ENCODE measurements at regions not wholly inside any gene's neighbourhood (a gene's known extent, or its start where the extent isn't known, plus 50 kb on each side); places are given as distances from the start of the nearest gene placed in this dataset.

- no peak for DNase-seq
These were observed 314.7 kb upstream of the ADAMTSL1 start for GRCh38 chr9:18159254-18159653.

DNA sequence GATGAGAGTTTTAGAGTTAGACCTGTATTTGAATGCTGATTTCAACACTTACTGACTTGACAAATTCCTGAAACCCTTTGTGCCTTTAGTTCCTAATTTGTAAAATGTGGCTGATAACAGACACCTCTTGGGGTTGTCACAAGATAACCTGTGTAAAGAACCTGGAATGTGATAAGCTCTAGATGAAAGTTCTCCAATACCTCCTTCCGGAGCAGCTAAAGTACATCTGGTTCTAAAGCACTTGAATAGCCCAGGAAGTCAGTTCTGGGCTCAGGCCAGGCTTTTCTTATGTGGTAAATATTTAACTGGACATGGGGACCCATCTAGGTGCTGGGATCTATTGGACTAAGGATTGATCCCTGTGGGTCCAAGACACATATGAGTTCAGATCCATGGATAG is 310.8 kb upstream of the ADAMTSL1 start:
- DNase-seq = no peak

DNA sequence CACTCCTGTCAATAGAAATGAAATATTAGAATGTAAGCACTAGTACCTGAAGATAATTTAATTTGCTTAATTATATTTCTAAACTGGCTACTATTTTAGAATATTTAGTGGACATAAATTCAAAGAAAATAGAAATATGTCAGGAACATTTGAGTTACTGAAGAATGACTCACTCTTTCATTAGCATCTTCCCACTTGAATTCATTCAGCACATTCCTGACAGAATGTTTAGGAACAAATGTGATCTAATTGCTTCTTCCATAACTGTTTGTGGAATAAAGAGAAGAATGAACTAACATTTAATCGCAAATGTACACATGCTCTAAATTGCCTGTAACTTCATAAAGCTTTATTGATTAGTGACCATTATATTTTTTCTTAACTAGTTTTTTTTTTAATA is 306.2 kb upstream of the ADAMTSL1 start:
- DNase-seq = no peak

DNA sequence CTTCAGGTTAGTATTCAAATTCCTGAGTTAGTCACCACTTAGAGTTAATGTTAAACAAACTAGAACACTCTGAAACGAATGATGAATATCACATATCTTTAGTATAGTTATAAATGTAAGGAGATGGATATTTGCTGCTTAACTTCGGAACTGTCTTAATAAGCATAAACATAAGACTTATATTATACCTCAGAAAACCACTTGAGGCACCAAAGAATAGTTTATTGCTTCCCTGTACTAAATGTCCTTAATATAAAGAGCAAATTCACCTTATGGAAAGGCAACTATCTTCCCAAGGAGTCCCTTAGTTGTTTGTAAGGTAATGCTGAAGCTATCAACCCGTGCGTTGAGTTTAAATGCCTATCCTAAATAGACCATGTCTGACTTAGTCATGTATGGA is 300.0 kb upstream of the ADAMTSL1 start:
- no peak for DNase-seq

DNA sequence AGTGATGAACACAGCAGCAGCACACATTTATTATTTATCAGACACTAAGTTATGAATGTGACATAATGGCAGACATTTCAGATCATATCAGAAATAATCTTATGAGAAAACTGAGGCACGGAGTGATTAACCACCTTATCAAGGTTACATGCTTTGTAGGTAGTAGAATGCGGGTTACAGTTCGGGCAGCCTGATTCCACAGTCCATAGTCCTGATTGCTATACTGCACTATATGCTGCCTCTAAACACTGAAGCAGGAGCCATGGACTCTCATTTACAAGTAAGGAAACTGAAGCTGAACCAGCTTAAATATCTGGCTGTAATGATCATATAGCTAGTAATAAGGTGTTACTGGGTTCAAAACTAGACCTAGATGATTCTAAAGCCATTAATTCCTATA is 291.3 kb upstream of the ADAMTSL1 start:
- no peak for DNase-seq

GRCh38 chr9:18183974-18184373 is 290.0 kb upstream of the ADAMTSL1 start:
- DNase-seq = no peak

DNA sequence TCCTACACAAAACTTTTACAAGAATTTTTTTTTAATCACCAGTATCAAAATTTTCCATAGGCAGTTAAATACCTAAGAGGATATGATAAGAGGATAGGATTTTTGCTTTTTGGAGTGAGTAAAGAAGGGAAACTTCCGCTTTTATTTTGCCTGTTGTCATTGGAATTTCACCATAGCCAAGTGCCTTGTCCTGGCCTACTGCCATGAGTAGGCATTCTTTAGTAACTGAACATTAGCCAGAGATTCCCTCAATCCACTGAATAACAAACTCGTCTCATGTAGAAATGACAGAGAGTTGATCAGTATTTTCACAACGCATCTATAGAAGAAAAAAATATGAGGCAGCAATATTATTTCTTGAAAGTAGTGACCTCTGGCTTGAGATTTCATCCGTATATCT is 289.6 kb upstream of the ADAMTSL1 start:
- no peak for DNase-seq

GRCh38 chr9:18185196-18185595 is 288.8 kb upstream of the ADAMTSL1 start:
- DNase-seq = no peak

- DNase-seq = no peak
These were observed 285.0 kb upstream of the ADAMTSL1 start for GRCh38 chr9:18188971-18189370.

DNA sequence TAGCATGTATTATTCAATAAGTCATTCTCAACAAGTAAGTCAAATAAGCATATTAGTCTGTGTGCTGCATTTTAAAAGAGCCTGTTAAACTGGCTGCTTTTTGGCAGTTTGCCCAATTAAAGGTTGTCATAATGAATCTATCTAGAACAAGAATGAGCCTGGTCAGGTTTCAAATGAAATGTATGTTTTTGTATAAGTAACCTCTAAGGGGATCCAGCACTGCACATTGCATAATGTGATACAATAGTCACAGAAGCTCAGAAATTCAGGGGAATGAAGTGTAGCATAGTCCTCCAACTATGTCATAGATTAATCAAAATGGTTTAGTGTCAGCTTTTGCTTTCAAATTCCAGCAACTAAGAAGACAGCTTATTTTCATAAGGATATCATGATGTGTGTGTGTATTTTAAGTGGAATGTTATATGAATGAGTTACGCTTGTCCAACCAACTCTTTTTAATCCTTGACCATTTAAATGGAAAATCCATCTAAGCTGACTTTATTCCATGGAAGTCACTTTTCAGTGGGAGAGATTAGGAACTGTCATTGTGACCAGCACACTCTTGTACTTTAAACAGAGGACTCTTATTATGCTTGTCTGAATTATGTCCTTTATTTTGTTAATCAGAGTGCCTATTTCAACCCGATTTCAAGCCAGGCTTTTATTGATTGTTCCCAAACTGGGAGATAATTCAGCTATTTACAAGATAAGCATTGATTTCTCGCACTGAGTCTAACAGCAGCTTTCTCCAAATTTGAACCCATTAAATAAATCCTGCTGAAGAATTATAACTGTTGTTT is 283.9 kb upstream of the ADAMTSL1 start:
- DNase-seq = no peak

DNA sequence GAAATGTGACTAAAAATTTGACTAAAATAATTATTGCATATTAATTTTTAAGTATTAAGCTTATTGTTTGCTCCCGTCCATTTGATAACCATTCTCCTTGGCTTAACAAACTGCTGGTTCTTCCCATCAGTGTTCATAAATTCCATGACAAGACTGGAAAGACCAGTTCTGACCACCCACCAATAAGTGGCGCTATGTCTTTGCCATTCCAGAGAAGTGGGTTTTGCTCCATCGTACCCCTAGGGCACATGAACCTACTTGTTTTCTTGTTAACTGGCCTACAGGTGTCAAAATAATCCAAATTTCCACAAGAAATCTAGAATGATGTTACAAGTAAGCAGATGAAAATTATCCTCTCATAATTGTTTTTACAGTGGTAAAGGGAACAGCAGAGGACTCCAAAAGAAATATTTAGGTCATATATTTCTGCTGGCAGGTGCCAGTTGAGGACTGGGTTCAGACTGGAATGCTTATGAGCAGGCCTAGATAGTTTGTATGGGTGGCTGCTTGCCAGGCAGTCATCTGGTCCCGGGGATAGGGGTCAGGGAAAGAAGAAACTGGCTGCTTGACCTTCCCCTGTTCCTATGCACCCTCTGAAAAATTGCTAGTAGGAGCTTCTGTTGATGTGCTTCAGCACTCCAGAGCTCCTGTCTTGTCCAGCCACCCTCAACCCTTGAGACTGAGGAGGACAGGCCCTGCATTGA is 283.1 kb upstream of the ADAMTSL1 start:
- DNase-seq = no peak

DNA sequence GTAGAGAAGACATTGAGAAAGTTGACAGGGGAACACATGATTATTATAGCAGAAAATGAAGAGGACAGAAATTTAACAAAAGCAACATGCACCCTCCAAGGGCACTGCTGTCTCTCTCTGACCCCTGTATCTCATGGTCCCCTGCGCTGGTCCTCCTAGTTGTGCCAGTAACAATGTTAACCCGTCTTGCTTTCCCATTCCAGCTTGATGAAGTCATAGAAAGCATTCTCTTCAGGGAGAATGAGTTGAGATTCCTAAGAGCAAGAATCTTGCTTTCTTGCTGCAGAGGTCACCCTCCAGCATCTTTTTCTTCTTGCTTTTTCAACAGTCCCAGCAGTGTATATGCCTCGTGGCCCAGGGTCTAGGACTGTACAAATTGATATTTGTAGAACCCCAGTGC is 279.6 kb upstream of the ADAMTSL1 start:
- DNase-seq = no peak

DNA sequence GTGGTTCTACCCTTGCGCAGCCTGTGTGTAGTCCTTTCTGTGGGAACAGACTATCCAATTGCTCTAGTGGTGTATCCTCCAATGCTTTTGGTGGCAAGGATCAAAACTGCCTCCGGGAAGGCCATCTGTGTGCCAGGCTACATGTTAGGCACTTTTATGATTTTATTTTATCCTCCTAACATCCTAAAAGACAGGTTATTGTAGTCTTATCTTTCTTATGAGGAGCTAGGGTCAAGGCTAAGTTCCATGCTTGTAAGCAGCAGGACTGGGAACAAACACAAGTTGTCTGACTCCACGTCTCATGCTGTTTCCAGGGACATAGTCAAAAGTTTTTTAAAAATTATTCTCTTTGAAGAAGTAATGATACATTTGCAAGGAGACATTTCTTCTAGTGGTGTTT is 278.7 kb upstream of the ADAMTSL1 start:
- DNase-seq = no peak

GRCh38 chr9:18202924-18203323 is 271.0 kb upstream of the ADAMTSL1 start:
- DNase-seq = no peak

- no peak for DNase-seq
These were observed 266.2 kb upstream of the ADAMTSL1 start for GRCh38 chr9:18207735-18208134.

GRCh38 chr9:18208166-18209059 is 265.5 kb upstream of the ADAMTSL1 start:
- no peak for DNase-seq

DNA sequence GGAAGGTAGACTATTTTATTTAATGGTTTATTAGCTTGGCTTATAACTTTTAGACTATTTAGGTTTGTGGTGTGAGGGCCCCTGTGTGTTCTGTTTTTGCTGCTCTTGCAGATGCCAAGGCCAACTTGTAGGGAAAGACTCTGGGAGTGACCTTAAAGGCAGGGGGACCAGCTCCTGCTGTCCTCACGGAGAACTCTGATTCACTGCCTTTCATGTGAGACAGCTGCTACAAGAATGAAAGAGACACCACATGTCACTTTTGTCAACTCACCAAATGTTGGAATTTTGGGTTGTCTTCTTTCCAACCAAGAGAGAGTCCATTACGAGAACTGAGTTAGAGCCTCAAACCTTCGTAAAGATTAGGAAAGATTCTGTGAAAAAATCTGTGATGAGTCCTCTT is 258.3 kb upstream of the ADAMTSL1 start:
- DNase-seq = no peak

- no peak for DNase-seq
These were observed 257.6 kb upstream of the ADAMTSL1 start for GRCh38 chr9:18216376-18216775.

DNA sequence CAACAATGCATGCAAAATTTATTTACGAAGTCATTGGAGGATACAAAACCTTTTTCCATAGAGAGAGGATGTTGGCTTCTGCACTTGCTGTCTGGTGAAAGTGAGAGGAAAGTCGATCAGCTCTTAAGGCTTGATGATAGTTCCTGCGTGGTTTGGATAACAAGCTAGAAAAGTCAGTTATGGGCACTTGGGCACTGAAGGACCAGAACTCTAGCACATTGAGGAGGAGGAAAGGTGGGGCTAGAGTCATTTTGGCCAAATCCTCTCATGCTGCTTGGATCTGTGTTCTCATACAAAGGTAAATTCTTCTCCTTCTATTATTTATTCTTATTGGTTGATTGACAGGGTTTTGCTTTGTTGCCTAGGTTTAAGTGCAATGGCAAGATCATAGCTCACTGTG is 245.9 kb upstream of the ADAMTSL1 start:
- no peak for DNase-seq

DNA sequence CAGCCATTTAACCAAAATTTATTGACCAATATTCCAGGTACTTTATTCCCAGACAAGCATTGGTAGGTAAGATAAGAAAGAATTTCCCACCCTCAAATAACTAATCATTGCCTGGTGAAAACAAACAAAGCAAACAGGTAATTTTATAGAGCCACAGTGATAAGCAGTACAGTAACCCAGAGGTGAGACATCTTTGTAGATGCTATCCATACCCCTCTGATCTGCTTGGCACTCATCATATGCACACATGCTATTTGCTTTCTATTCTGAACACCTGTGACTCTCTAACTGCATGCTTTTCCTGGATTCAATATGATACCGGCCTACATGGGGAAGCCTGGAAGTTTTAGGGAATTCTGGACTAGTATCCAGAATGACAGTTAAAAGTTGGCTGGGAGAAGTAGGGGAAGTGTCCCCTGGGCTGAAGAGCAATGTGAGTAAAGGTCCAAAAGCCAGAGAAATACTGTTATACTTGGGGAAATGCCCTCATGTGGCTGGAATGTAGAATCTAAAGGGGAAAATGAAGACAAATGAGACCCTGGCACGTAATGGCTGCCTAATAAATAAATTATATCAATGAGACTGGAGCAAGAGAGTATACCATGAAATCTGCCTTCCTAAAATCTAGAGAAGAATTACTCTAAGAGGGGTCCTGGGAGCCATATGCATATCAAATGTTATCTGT is 243.8 kb upstream of the ADAMTSL1 start:
- no peak for DNase-seq

DNA sequence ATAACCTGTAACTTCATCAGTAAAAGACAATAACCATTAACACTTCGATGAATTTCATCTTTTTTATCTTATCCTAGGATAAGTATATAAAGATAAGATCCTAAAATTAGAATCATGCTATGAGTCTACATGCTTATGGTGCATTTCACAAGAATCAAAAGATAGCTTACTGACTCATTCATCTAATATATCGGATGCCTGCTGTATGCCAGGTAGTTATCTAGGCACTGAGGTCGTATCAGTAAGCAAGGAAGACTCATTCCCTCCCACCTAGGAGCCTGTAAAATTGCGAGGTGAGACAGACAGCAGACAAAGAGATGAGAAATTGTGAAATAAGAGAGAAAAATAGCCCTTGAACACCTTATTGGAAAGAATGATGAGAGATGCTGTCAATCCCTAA is 240.6 kb upstream of the ADAMTSL1 start:
- DNase-seq = no peak

DNA sequence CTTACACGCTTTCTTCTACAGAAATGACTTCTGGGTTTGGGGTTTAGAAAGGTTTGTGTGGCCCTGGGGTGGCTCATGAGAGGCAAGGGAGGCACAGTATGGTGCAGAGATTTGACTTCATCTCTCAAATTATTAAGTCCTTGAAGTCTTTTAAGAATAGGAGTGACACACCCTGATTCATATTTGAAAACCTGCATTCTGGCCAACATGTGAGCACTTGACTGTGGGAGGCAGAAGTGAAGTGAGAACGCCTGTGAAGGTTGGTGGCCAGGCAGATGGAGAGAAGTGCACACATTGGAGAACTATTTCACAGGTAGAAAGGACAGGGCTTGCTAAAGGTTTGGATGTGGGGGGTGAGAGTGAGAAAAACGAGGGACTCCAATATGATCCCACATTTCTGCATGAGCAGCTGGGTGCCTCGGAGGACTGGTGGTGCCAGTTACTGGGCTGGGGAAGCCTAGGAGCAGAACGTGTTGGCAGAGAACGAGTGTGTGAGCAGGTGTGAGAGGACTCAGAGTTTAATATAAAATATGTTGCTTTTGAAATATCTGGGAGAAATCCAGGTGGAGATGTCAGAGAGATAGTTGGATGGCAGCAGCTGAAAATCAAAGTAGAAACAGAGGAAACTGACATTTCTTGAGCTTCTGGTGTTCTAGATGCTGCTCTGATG is 240.0 kb upstream of the ADAMTSL1 start:
- no peak for DNase-seq

All from CD4-positive, alpha-beta T cell treated with Interferon alpha-2 for 1 hour (primary cell).